HG02884 (cell line): ENCODE measurements at regions not wholly inside any gene's neighbourhood (a gene's known extent, or its start where the extent isn't known, plus 50 kb on each side); places are given as distances from the start of the nearest gene placed in this dataset.
"Not testable (repeated sequence)": the region's sequence is repeated elsewhere in the genome, so short reads cannot be mapped to it uniquely, and the experiment has no call there.

Source experiments
- ATAC-seq: cut with Tn5 transposase; IDR thresholded peaks from one replicate; pipeline ENCODE4 v1.9.1; 2021; ENCODE audit warnings: mild to moderate bottlenecking, moderate library complexity; ENCODE audit not compliant: unreplicated experiment

DNA sequence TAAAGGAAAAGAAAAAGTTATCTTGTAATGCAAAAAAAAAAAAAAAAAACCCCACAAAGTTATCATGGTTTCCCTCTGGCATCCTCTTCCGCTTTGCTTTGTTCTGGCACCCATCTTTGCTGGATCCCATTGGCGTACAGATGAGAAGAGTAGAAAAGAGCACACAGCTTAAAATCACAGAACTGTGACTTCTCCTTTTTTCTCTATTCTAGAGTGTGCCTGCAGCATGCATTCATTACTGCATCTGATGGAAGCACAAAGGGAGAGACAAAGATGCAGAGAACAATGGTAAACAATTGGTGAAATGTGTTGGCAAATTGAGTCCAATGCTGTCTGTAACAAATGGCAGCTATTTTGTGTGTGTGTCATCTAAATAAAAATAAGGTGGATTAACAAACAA, 440.8 kb upstream of the PIK3R1 start:
- no peak for ATAC-seq

GRCh38 chr5:67774267-67774552, 441.3 kb upstream of the PIK3R1 start:
- no peak for ATAC-seq

GRCh38 chr5:67773411-67774266, 441.9 kb upstream of the PIK3R1 start:
- no peak for ATAC-seq

GRCh38 chr5:67771791-67772190, 443.8 kb upstream of the PIK3R1 start:
- no peak for ATAC-seq

GRCh38 chr5:67771221-67771620, 444.3 kb upstream of the PIK3R1 start:
- no peak for ATAC-seq

- no peak for ATAC-seq
These were observed 445.0 kb upstream of the PIK3R1 start for GRCh38 chr5:67770431-67771025.

- ATAC-seq = no peak
These were observed 449.9 kb upstream of the PIK3R1 start for GRCh38 chr5:67765697-67766096.

- ATAC-seq = not testable (repeated sequence)
These were observed 457.8 kb upstream of the PIK3R1 start for GRCh38 chr5:67757771-67758170.

DNA sequence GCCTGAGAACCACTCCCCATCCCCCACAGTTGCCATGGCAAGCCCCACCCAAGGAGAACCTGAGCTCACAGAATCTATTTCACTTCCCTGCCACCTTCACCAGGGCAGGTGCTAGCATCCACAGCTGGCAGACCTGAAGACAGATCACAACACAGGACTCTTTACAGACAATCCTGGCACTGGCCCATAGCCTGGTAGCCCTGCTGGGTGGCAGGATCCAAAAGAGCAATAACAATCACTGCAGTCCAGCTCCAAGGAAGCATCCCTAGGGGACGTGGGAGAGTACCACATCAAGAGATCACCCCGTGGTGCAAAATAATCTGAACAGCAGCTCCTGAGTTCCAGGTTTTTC, 463.2 kb upstream of the PIK3R1 start:
- no peak for ATAC-seq

DNA sequence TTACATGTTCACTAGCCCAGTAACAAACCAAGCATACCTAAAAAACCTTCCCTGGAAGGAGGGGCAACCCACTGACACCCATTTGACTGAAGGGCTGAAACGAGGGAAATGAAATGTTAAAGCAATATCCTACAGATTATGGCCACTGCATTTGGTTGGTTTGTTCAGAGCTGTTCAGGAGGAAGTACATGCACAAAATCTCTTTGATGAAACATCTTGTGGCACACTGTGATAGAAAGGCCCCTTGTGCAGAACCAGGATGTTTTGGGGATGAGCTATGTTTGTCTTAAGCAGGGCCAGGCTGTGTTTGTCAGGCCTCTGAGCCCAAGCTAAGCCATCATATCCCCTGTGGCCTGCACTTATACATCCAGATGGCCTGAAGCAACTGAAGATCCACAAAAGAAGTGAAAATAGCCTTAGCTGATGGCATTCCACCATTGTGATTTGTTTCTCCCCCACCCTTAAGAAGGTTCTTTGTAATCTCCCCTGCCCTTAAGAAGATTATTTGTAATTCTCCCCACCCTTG, 467.3 kb upstream of the PIK3R1 start:
- no peak for ATAC-seq

DNA sequence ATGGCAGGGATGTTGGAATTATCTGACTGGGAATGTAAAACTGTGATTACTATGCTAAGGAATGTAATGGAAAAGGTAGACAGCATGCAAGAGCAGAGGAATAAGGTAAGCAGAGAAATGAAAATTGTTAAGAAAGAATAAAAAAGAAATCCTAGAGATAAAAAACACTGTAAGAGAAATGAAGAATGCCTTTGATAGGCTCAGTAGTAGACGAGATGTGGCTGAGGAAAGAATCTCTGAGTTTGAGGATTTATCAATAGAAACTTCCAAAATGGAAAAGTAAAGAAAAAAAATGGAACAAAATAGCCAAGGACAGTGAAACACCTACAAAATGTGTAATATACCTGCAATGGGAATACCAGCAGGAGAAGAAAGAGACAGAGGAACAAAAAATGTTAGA, 468.5 kb upstream of the PIK3R1 start:
- ATAC-seq = no peak

- not testable (repeated sequence) for ATAC-seq
These were observed 468.9 kb upstream of the PIK3R1 start for GRCh38 chr5:67746608-67747007.

GRCh38 chr5:67746103-67746502, 469.5 kb upstream of the PIK3R1 start:
- ATAC-seq = no peak

- ATAC-seq = no peak
These were observed 482.6 kb upstream of the PIK3R1 start for GRCh38 chr5:67732921-67733320.

DNA sequence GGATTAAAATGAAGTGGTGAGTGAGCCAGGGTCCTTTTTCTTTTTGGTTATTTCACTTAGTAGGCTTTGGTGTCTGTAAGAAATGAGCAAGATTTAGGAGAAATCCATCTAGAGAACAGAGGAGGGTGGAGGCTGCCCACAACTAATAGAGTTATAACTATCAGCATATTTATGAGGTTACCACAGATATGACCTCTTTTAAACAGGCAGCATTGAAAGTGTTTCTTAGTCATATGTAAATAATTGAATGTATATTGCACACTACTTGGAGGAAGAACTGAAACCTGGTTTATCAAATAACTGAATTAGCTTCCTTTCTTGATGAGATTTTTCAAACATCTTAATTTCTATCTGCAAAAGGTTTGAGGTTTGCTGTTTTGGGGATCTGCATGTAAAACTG, 483.1 kb upstream of the PIK3R1 start:
- no peak for ATAC-seq

DNA sequence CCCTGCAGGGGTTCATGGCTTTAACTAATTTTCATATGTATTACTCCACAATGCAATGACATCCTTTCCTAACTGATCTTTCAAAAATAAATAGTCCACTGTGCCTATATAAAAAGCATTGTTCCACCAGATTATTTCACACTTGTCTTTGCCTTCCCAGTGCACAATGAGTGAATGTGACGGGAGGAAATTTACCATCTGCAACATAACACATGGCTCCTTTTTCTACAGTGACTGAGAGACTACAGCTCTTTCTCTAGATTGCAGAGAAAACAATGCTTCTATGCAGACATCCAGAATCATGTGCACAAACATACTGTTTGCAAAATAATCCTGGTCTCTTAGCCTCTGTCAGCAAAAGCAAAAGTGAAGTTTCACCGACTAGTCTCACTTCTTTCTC, 483.7 kb upstream of the PIK3R1 start:
- ATAC-seq = no peak

DNA sequence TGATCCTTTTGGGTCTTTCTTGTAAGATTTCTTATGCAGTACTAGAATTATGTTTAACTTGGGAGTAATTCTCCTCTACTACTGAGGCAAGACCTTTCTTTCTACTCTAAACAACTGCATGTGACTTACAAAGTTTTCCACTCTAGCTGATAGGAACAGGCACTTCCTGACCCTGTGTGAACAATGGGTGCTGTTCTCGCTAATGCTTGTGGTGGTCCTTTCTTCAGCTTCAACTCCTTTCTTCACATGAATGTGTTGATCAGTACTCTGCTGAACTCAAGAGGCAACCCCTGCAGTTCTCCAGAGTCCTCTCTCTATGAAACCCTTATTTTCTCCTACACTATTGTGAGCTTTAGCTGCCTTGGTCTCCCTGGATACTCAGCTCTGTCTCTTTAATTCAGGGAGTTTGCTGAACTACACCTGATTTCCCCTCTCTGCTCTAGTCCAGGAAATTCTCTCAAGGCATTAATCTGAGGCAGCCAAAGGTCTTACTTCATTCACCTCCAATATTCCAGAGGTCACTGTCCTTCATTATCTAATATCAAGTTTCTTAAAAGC, 484.6 kb upstream of the PIK3R1 start:
- ATAC-seq = no peak

DNA sequence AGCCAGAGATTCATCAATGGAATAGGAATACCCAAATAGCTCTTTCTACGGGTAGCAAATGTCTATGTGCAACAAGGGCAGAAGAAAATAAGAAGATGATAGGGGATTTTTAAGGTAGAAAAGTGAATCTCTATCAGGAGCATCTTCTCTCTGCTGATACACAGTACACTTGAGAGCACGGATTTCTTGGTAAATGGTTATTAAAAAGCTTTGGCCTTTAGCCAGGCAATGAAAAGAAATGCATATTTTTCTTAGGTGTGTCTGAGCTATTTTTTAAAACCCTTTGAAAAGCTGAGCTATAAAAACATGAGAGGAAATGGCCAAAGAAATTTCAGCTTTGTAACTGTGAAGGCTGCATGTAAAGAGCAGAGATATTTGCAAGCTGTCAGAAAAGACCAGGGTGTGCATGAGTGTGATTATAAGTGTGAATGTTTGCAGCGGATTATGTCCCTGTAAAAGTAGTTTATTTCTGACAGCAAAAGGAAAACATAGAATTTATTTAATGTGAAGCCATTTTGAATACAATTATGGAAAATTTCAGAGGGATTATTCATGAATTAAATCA, 487.1 kb upstream of the PIK3R1 start:
- ATAC-seq = no peak

DNA sequence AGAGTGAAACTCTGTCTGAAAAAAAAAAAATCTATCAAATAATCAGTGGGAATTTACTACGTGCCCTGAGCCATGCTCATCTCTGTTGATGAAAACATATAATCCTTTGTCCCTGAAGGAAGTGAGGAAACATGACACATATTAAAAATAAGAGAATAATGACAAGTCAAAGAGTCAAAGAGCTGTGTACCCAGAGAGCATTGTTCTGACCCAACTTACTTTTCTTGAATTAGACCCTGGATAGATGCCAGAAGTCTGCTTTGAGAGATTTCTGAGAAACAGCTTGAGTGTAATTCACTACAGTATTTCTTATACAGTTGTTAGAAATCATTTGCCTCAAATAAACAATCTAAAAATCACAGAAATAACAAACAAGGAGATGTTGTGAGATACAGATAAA, 490.0 kb upstream of the PIK3R1 start:
- ATAC-seq = no peak

DNA sequence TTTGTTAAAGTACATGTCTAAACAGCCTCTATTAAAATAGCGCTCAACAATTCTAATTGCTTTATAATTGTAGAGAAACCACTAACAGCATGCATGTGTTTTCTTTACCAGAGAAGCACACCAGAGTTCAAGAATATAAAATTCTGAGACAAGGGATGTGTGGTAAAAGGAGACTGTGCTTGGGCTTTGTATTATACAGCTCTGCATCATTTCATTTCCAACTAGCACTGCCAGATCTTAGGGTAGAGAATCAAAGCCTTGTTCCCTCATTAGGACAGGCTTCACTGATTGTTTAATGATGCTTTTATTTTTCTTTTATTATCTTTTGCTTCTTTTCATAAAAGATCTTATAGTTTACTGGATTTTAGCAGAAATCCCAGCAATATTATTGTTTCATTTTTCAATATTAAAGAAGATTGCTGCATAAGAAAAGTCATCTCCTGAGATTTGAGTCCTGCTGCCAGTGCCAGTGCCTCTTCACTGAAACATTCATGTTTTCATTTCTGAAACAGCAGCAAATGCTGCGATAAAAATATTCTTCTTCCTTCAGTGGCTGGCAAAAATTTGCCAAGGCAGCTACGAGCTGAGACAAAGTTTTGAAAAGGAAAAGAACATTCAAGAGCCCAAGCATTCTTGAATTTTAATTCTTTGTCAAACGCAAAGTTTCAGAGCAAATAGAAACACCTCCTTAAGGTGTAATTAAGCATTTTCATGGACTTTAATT, 491.0 kb upstream of the PIK3R1 start:
- no peak for ATAC-seq

DNA sequence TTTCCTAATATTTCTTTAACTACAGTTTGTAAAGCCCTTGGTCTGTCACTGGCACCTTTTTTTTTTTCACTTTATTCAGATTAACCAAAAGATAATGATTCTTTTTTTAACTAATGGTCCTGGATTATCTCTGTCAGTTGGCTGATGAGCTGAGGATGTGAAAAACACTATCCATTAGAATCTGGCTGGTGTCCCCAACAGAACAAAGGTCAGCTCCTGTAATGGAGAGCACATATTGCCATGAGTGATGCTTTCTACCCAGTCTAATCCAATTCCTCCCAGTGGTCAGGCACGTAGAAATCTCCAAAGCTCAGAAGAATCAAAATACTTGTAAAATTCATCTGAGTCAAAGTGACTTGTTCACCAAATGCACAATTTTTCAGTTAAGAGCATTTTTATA, 491.7 kb upstream of the PIK3R1 start:
- no peak for ATAC-seq
